HG03520 (cell line): ENCODE measurements at regions not wholly inside any gene's neighbourhood (a gene's known extent, or its start where the extent isn't known, plus 50 kb on each side); places are given as distances from the start of the nearest gene placed in this dataset.
"Not testable (repeated sequence)": the region's sequence is repeated elsewhere in the genome, so short reads cannot be mapped to it uniquely, and the experiment has no call there.

Experiments
- ATAC-seq: cut with Tn5 transposase; IDR thresholded peaks from one replicate; pipeline ENCODE4 v1.9.1; 2021; ENCODE audit warnings: mild to moderate bottlenecking, moderate library complexity; ENCODE audit not compliant: unreplicated experiment

DNA sequence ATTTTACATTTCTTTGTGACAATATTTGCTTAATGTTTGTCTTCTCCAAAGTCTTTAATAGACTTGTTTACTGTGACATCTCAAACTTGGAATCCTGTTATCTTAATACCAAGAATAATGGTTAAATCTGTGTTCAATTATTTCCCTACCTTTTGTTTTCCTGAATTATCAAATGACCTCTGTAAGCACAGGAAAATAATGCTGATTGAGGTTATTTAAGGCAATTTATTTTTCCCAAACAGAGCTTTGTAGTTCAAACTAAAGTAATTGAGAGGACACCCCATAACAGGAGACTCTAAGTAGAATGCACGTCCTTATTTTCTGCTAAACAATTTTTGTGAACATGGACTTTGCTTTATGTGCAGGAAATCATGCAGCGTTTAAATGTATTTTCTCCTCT is 195.0 kb downstream of the BTBD3 start:
- ATAC-seq, result no peak

GRCh38 chr20:12113075-12113467 is 195.4 kb downstream of the BTBD3 start:
- ATAC-seq, result no peak

DNA sequence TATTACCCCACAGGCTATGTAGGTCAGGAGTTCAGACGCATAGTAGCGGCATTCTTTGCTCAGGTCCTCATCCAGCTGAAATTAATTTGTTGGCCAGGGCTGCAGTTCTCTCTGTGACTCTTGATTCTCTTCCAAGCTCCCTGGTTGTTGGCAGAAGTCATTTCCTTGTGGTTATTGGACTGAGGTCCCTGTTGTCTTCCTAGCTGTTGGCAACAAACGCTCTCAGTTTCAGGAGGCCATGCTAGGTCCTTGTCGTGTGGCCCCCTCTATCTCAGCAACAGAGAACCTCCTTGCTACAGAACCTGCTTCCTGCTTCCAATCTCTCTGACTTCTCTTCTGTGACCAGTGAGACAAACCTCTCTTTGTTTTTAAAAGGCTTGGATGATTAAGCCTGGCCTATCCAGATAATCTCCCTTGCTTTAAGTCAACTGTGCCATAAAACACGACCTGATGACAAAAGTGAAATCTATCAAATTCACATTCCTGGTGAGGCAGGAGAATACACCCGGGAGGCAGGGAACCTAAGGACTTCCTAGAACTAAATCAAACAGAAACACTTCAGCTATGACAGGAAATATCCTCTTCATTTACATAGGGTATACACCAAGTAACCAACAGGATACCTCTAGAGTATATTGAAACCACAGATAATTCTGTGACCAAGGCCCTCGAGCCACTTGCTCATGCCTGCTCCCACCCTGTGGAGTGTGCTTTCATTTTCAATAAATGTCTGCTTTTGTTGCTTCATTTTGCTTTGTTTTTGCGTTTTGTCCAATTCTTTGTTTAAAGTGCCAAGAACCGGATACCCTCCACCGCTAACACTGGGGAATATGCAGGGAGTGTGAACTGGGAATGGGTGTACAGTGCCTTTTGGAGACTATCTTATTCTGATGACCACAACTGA is 196.0 kb downstream of the BTBD3 start:
- no peak for ATAC-seq

DNA sequence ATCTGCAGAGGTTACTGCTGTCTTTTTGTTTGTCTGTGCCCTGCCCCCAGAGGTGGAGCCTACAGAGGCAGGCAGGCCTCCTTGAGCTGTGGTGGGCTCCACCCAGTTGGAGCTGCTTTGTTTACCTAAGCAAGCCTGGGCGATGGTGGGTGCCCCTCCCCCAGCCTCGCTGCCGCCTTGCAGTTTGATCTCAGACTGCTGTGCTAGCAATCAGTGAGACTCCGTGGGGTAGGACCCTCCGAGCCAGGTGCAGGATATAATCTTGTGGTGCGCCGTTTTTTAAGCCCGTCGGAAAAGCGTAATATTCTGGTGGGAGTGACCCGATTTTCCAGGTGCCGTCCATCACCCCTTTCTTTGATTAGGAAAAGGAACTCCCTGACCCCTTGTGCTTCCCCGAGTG is 211.4 kb downstream of the BTBD3 start:
- not testable (repeated sequence) for ATAC-seq

- not testable (repeated sequence) for ATAC-seq
Observed at GRCh38 chr20:12129532-12129931, 211.8 kb downstream of the BTBD3 start.

- no peak for ATAC-seq
Observed at GRCh38 chr20:12130781-12131180, 213.1 kb downstream of the BTBD3 start.

DNA sequence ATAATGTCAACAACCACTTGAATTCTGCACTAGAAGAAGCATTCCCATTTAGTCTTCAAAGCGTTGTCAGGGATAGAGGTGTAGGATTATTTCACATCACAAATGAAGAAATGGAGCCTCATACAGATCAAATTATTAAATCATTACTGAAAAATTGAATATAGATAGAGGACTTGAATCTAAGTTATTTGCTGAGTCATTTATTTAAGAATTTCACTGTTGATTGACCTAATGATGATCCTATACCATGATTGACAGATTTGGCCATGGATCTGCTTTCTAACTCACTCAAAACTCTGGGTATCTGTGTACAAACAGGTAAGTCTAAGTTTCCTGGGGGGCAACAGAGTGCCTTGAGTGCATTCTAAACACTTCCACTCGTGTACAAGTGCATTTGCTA is 215.9 kb downstream of the BTBD3 start:
- no peak for ATAC-seq

GRCh38 chr20:12145951-12146350 is 228.3 kb downstream of the BTBD3 start:
- ATAC-seq, result not testable (repeated sequence)

DNA sequence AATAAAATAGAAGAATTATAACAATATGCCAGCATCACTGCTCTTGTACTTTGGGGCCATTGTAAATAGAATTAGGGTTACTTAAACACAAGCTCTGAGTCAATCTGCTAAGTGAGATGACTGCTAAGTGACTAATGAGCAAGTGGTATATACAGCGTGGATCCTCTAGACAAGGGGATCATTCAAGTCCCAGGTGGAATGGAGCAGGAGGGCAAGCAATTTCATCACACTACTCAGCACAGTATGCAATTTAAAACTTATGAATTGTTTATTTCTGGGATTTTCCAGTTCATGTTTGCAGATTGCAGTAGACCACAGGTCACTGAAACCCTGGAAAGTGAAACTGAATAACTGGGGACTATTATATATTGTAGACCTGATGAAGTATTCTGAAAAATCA is 235.3 kb downstream of the BTBD3 start:
- ATAC-seq, result no peak

GRCh38 chr20:12153628-12154027 is 235.9 kb downstream of the BTBD3 start:
- ATAC-seq, result no peak

GRCh38 chr20:12156252-12156651 is 238.6 kb downstream of the BTBD3 start:
- ATAC-seq, result no peak

GRCh38 chr20:12159261-12159660 is 241.6 kb downstream of the BTBD3 start:
- ATAC-seq, result no peak

GRCh38 chr20:12161734-12162133 is 244.0 kb downstream of the BTBD3 start:
- no peak for ATAC-seq

DNA sequence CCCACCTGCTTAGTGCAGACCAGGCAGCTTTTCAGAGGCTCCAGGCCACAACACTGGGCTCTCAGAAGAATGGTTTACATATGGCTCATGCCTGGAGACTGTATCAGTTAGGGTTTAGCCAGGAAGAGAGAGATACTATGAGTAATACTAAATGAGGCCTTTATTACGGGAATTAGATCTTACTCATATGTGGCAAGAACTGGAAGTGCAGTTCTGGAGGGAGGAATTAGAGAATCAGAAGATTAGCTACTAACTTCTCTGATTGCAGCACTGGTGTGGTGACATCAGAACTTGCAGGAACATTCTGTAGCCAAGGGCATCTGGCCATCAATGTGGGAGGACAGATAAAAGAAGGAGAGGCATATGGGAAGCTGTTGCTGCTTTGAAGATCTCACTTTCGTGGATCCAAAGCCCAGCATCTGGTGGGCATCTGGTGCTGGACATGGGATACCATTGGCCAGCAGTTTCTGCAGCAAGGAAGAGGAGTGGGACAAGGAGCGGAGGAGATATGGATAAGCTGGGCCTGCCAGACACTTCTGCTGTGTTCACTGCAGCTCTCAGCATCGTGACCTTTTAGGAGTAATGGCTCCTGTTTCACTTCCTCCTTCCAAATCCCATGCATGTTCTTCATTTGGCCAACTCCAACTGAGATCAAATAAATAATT is 248.5 kb downstream of the BTBD3 start:
- no peak for ATAC-seq

DNA sequence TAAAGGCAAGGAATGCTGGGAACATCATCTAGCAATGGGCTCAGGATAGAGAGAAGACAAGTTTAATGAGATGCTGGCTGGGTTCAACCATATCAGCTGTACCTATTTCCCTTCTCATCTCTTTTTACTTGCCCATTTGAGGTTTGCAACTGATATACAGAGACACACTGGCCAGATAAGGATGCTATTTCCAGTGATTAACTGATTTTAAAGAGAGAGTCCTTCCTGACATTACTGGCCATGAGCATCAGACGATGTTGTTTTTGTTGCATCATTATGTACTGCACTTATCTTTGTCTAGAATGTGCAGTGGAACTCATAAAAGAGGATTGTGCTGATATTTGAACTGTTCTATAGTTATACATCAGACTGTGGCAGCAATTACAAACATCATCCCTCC is 252.7 kb downstream of the BTBD3 start:
- ATAC-seq, result no peak

DNA sequence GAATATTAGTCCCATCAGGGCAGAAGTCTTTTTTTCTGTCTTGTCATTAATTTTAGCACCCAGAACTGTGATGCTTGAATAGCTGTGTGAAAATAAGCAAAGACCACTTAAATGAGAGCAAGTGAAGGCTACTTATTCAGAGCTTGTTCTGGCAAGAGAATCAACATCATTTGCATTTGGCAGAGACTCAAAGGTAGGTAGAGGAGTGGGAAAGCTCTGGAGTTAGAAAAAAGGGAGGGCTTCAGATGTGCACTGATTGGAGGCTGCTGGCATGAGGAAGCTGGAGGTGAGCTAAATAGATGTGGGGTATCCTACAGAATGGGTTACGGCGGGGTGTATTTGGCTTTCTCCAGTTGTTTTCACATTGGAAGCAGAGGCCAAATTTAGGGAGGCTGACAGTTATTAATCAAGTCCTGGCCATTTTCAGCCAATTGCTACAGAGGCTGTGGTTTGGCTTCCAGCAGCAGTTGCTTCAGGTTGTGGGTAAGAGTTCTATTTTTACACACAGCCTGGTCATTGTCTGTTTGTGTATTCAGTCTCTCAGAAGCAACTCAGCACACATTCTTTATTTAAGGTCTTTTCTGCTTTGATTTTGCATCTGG is 254.3 kb downstream of the BTBD3 start:
- ATAC-seq, result no peak

GRCh38 chr20:12173347-12174012 is 255.8 kb downstream of the BTBD3 start:
- ATAC-seq, result no peak

GRCh38 chr20:12175538-12175937 is 257.8 kb downstream of the BTBD3 start:
- ATAC-seq, result no peak

DNA sequence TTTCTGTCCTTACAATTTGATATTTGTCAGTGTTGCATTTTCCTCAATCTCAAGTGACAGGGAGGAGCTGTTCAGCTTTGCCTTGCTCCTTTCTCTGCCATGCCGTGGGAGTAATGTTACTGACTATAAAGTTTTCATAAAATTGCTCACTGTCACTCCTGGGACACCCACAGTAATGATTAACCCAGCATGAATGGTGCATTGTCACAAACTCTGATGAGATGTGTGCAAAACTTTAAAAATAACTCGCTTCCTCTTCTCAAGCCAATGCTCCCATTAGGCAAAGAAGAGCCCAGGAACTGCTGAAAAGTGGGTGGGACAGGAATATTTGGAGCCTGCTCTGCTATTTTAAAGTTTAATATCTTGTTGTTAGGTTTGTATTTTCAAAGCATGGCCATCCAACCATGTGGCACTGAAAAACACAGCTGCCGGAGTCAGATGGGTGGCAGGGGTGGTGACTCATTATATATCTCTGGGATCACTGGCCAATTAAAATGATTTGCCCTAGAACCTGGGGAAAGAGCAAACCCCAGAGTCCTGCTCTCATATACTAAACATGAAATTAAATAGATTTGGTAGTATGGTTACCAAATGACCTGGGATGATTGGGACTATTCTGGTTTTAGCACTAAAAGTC is 260.1 kb downstream of the BTBD3 start:
- no peak for ATAC-seq

DNA sequence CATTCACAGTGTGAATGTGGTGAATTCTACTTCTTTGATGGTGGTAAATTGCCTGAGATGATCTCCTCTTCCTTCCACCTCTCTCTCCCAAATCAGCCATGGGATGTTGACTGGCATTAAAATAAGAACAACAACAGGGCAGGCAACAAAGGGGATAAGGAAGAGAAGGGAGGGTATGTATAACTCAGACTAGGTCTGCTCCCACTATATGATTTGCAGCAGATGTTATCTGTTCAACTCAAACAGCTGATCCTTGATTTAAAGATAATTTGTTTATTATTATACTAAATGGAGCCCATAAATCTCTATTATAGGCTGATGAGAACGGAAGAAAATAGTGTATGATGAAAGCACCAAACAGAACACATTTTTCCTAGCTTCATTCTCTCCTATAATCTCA is 262.0 kb downstream of the BTBD3 start:
- ATAC-seq, result no peak

- no peak for ATAC-seq
Observed at GRCh38 chr20:12180107-12180661, 262.5 kb downstream of the BTBD3 start.
